ENCODE measurements at regions not wholly inside any gene's neighbourhood (a gene's known extent, or its start where the extent isn't known, plus 50 kb on each side); places are given as distances from the start of the nearest gene placed in this dataset.

DNA sequence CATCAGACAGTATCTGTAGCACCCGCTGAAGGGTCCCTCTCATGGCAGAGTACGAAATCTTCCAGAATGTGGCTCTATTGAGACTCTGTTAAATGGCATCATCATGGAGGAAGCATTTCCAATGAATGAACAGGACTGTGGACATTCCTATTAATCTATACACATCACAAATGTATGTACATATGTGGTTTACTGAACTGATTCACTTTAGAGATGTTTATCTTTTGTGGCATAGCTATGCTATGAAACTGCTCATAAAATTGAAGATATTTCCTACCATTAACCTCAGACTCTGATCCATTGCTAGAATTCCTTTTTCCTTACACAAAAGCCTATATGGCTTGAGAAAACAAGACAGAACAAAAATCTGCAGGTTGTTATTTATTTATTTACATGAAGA is 259.6 kb upstream of the RRP15 start:
- no peak for DNase-seq

DNA sequence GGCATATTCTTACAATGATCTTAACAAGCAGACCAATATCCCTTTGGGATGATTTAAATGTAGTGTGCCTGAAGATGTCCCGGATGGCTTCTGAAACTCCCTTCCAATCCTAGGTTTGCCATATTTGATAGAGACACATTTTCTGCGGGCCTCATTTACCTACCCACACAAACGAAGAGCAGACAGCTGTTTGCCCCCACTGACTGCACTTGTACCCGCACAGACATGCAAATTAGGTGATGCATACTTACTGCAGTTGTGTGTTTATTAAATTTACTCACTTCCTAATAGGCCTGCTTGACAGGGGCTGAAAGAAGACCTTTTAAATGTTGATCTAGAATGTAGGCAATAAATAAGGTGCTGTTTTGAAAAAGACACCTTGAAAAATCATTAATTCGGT is 257.9 kb upstream of the RRP15 start:
- DNase-seq = no peak

DNA sequence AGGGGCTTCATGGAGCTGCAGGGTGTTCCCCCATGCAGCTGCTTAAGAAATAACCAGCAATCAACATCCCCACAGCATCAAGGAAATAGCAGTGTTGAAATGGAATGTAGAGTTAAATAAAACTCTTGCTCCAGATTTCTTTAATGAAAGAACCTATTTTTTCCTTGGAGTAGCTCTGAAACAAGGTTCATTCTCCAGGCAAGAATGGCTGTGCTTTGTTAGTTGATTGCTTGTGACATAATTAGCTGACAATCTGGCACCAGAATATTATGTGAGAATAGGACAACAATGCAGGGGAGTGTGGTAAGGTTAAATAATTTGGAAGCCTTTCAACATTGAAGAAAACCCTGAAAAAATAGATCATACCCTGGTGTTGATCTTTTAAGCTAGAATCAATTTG is 254.2 kb upstream of the RRP15 start:
- DNase-seq = peak; percentile 20

DNA sequence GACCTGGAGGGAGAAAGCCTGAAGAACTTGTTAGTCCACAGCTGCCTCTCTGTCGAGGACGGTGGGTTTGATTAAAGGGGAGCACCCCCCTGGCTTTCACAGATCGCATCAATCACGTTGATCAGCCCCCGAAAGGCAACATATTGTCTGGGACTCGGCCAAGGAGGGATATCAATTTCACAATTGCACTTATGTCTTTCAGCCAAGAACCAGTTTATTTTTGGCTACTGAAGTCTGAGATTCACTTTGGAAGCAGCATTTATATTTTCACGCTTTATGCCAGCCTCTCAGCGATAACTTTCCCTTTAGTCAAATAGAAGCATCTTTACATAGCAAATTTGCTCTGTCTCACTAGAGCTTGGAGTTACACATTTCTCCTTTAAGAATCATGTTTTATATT is 253.2 kb upstream of the RRP15 start:
- DNase-seq = peak; percentile 26

DNA sequence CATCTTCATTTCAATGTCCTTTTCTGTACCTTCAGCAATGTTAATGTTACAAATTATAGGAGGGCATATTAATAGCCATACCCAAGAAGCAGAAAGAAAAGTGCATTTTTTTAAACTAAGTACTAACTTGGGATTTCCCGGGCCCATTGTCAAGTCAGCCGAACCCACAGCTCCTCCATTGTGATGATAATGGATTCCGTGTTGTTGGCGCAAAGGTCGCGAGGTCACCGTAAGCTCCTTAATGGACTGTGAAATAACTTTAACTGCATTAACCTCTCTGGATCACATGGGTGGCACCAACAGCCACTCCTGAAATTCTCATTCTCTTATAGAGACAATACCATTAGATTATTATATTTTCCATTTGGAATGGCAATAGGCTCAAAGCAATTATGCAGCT is 250.6 kb upstream of the RRP15 start:
- DNase-seq = peak; percentile 22

DNA sequence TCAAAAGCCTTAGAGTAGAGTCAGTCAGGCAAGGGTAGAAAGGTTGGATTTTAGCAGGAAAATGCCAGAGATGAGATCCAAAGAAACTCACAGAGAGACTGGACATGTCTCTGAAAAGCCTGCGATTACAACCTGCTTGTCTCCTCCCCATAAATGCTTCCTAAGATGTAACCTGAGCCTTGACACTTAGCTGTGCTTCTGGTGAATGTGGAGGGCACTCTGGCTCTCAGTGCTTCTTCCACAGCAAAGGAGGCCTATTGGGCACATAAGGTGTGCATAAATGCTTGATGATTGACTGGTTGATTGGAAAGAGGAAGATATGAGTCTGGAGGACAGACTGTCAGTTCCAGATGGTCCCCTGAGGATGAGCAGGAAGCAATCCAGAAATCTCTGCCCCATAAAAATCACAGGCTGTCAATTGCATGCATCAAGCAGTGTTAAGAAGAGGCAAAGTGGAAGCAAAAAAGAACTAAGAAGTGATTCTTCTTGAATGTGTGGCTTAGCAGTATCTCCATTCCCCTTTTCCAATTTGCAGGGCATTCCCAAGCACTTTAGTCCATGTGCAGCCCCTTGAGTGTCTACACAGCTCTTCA is 236.2 kb upstream of the RRP15 start:
- no peak for DNase-seq

DNA sequence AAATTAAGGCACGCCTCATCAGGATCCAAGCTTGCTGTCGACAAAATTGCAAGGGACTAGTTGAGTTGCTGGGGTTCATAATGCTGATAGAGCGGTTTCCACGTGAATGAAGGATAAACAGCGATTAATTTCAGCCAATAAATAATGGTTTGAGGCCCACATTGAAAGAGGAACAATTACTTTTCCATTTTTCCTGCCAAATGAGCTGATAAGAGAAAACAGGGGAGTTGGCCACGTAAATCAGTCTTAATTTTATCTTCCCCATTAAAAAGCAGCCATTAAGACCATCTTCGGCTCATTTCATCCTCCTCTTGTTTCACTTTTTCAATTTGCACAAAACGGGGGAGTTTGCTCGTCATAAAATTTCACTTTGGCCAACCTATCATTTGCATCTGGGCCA is 235.5 kb upstream of the RRP15 start:
- peak; percentile 62 for DNase-seq

DNA sequence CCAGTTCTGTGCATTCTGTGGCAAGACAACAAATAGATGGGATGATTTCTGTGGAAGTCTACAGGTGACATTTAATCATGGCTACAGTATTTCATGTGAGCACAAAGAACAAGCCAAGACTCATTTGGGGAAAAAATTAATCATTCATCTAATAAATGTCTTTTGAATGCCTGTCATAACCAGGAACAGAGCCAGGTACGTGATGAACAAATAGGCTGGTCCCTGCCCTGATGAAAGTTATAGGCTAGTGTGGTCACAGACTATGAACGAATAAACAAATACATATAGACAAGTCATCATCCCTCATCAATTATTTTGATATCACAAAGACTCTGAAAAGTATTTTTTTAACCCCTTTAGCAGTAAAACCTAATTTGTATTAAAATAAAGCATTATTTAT is 226.4 kb upstream of the RRP15 start:
- DNase-seq = no peak

DNA sequence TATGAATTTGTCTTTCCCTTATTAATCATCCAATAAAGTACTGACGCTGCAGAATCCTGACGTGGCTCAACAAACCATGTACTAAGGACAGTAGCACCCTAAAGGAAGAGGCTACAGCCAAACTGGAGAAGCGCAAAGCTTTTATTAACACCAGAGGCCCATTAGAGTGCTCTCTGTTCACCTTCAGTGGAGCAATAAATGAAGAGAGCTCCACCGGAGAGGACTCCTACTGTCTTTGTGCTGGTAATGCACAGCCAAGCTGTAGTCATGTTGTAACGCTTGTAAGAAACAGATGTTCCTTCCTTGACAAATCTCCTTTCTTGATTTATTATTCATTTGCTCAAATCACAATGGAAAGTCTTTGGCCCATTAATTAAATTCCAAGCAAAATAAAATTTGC is 220.7 kb upstream of the RRP15 start:
- no peak for DNase-seq

DNA sequence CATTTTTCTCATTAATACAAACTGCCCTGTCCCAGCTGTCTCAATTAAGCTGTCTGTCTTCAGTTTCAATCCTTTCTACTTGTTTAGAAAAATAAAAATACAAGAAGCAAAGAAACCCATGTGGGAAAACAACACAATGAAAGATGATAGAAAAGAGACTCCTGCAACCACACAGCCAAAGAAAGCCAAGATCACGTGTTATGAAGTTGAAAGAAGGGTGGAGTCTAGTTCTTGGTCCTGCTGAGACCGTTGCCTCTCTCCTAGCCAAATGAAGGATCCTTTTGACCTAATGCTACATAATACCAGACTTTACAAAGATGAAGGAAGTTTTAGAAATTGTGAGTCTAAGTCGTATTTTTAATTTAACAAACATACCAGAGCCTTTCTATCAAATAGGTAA is 218.8 kb upstream of the RRP15 start:
- DNase-seq = no peak

DNA sequence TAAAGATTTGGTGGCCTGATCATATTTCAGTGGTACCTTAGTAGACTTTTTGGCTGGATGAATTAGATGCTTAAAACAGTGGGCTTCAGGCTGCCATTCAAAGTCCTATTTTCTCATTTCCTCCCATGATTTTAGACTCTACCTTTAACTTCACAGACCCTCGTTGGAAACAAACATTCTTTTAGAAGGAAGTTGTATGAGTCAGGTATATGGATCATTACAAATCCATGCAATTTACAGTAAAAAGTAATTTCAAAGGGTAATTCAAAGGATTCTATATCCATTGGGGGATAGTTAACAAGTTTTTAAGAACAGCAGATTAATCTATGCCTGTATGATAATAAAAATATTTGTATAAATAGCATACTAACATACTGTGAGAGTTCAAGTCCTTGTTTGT is 216.9 kb upstream of the RRP15 start:
- DNase-seq = no peak

DNA sequence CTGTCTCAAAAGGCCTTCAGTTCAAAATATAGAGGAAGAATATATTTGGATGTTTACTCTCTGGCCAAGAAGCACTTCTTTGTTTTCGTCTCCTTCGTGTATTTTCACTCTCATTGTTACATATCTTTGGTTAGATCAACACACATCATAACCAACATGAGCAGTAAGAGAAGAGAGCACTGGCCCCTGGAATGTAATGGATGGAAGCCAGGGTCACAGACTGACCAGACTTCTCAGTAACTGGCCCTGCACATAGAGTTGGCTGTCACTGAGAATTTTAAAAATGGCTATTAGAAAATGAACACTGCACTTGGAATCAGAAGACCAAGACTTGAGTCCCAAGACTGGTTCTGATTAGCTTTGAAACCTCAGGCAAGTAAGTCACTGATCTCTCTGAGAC is 215.9 kb upstream of the RRP15 start:
- DNase-seq = no peak

DNA sequence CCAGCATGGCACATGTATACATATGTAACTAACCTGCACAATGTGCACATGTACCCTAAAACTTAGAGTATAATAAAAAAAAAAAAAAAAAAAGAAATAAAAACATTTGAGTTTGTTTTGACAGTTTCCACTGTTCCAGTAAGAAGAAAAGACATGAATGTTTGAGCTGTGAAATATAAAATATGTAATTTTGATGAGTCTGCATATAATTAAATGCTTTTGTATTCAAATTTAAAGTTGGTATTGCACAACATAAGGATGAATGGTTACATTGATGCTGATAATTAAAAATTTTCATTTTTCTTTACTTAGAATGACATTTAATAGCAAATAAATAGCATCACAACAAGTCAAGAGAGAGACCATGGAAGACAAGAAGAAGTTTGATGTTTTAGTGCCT is 212.0 kb upstream of the RRP15 start:
- DNase-seq = no peak

DNA sequence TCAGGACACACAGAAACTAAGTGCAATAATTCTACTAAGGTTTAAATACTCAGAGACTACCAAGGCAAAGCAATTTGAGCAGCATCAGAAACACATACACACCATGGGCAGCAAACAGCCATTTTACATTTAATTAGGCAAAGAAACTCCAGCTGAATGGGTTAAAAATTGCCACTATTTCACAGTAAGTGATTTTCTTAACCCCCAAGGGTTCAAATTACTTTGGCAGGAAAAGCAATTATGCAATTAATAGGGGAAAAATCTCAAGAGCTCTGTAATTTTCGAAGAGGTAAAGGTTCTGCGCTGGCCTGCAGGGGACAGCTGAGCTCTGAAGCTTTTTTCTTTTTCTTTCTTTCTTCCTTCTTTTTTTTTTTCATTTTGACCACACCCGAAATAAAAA is 206.2 kb upstream of the RRP15 start:
- DNase-seq = peak; percentile 12

DNA sequence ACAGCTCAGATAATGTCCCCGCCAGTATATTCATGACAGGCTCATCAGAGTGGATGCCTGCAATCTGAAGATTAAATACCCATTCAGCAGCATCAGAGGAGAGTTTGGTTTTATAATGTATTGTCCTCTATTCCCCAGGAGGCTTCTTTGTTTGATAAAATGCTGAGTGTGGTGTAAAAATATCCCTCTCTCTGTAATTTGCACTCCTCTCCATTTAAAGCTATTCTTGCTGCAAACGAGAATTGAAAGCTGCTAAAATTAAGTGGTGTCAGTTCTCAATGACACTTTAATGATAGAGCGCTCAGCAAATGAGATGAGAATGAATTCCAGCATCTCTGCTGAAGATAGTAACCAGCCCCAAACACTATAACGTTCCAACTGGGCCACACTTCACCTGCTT is 205.7 kb upstream of the RRP15 start:
- DNase-seq = no peak

DNA sequence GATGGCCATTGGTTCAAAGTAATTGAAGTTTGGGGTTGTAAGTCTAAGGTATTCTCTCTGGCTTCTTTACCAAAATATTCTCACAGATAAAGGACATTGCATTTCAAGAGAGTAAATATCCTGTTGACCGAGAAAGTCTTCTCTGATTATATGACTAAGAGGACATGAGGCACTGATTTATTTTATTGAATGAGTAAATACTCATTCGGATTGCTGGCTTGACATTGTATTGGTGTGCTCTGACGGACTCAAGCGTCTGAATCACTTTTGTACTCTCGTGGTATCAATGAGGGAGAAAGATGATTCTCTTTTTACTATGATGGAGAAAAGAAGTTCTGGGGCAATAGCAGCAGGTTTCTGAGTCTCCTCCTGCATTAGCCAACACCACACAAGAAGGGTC is 205.3 kb upstream of the RRP15 start:
- DNase-seq = no peak

DNA sequence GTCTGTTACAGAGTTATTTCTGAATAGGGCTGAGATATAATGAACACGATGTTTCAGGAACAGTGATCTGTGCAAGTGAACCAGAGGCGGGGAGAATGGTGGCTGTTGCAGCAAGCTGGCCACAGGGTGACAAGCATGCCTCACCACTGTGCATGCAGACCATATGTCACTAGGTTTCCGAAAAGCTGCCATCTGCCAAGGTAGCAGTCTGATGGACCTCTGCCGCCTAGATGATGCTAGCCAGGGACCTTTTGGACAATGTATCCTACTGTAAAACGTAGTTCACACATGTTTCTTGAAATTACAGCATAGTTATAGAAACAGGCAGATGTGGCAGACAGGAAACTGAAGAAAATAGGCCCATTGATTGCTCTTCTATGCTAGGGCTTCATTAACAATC is 204.2 kb upstream of the RRP15 start:
- no peak for DNase-seq

DNA sequence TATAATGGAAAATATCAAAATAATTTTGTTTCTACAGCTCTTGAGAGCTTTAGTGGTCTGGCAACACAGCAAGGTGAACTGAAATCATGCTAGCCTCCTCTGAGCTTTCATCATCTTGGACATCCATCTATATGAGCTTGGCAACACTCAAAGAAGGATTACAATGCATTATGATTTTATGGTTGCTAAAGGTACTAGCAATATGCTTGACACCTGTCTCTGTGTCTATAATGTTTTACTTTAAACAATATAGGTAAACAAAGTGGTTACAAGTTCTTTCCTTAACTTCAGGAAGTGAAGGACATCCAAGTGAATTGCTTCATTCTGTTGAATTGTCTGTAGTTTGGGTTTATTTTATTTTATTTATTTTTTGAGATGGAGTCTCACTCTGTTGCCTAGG is 203.7 kb upstream of the RRP15 start:
- no peak for DNase-seq

DNA sequence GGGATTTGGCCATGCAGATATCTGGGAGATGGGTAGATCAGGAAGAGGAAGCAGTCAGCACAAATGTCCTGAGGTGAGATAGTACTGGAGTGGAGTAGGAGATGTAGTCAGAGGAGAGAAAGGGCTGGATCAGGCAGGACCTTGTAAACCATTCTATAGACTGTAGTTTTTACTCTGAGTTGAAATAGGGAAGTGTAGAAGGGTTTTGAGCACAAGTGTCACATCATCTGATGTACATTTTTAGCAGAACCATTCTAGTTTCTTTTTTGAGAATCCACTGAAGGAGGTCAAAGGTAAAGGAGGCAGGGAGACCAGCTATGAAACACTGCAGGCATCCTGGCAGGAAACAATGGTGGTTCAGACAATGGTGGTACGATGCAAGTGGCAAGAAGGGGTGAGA is 194.6 kb upstream of the RRP15 start:
- no peak for DNase-seq

DNA sequence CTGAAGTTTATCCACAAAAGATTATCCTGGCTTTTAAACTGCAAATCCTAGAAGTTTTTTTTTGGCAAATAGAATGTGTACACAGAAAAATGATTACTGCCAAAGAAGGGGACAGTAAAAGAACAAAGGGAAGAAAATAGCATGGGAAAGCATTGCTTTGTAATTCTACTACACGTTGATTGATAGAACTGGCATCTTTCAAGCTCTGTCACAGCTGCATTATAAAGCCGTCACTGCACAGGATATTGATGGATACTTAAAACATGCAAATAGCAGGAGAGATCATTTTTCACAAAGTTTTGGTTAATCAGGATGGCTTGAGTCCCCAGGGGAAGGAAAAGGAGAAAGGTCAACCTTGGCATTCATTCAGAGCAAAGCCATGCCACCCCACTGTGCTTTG is 183.7 kb upstream of the RRP15 start:
- DNase-seq = no peak

DNA sequence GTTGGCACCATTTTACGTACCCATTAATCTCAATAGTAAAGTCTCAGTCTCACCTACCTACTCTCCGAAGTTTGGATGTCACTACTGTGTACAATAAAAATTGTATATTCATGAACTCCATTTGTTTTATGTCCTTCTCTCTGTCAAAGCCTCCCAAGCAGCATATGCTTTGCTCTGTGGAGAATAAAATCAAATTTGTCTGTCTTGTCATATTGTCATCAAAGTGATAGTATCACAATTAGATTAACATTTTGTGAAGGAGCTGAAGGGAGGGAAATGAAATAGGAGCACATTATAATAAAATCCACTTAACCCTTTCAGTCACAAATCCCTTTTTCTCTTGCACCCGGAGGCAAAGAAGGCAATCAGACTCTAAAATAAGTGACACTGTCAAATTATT is 177.1 kb upstream of the RRP15 start:
- DNase-seq = no peak

DNA sequence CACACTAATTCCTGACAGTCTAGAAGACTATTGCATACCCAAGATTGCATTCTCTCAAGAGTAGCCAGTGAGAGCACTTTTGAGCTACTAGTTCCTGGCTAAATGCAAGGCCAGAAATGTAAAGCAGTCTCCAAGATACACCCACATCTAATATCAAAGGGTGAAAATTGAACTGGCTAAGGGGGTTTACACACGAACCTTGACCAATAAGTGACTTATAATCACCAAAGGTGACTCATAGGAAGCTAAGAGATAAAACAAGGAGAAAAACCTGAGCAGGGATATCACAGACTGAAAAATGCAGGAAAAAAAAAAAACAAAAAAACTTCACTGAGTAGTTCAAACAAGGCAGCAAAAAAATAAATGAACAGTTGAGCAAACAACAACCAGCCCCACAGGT is 172.2 kb upstream of the RRP15 start:
- DNase-seq = no peak

DNA sequence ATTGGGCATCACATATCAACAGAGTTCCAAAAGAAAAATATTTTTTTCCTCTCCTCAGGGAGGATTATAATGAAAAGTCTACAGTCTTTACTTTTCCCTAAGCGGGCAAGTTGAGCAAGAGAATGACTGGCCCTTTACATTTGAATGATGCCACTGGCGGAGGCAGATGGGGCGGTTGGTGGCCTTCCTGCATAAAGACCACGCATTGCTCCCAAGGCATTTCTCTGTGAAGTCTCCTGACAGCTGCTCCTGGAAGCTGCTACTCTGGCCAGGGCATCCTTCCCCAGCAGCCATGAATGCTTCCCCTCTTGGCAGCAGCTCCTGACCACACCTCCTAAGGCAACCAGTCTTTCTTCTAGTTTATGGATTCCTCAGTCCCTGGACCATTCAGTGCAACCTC is 161.1 kb upstream of the RRP15 start:
- DNase-seq = no peak

DNA sequence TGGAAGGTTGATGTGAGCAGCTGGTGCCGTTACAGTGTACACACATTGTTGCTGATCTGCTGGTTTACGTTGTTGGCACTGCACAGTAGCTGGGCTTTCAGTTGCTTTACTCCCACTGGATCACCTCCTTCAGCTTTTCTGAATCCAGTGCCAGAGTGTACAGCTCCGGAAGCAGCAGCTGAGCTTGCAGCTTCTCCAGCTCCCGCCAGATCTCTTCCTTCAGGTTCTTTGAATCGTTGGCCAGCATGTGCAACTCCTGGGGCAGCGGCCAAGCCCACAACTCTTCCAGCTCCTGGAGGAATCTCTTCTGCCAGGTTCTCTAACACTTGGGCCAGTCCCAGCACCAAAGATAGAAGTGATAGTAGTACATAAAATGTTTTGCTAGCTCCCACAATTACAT is 149.7 kb upstream of the RRP15 start:
- no peak for DNase-seq

DNA sequence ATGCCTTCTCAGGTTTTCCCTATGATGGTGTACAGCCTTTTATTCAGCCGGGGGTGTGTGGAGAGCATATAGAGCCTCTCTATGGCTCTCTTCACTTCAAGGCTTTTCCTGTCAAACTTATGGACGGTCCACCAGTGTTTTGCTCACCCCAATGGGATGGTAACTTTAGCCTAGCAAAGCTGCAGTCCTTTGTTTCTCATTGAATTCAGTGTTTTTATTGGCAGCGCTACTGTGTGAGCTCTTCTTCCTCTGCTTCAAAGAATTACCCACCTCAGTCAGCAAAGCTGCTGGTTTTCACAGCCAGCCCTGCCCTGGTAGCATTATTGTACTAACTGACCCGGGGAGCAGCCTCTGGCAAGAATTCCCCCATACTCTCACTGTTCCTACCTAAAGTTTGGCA is 145.3 kb upstream of the RRP15 start:
- no peak for DNase-seq

DNA sequence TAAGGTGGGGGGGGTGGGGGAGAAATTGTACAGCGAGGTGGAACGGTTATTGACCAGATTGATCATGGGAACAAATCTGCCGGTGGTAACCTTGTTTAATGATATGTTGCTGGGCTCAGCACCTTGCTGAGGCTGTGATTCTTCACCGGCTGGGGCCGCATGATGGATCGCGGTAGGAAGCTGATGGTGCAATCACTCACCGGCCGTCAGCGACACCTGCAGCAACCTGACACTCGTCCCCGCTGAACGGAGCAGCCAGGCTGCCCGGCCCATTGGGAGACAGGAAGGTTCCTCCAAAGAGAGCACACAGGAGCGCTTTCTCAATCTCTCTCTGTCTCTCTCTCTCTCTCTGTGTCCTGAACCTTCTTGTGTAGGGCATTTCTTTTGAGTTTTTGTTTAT is 128.5 kb upstream of the RRP15 start:
- DNase-seq = no peak

Measured in retina (tissue), 1 donor.